Bone marrow (tissue), 2 donors: ENCODE measurements at regions not wholly inside any gene's neighbourhood (a gene's known extent, or its start where the extent isn't known, plus 50 kb on each side); places are given as distances from the start of the nearest gene placed in this dataset.

Source experiments
- DNase-seq, 2 donors: peaks; one replicate each; lab custom pipeline; 2025; lab: John Stamatoyannopoulos, UW

GRCh38 chr2:18503376-18504228 lies 56.9 kb downstream of the RDH14 start:
- no peak for DNase-seq

DNA sequence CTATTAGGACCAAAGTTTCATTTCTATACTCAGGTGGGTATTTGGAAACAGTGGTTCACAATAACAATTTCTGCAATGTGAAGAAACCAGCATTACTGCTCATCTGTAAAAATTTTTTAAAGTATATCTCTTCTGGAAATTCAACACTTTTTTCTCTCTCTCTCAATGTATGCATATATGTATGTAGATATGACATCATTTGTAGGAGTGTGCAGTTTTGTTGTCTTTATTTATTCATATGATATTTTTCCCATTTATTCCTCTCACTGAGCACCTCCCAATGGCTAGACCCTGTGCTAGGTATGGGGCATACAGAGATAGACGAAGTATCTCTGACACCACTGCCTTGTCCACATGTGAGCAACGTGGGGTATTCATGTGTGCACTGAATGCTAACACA lies 58.3 kb downstream of the RDH14 start:
- no peak for DNase-seq

DNA sequence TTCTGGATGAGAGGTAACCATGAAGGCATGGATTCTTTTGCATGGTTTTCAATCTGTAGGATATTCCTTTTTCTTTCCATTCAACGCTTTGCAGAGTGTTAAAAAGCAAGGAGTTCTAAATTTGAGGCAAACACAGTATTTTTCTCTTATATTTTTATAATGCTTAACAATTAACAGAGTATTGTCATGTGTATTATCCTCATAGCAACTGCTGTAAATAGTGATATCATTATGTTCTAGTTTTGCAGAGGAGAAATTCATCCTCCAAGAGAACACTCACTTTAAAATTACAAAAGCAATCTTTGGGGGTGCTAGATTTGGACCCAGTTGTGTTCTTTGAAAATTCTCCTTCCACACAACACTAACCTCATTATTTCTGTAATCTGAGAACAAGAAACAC lies 58.7 kb downstream of the RDH14 start:
- no peak for DNase-seq

GRCh38 chr2:18501156-18501555 lies 59.3 kb downstream of the RDH14 start:
- DNase-seq: no peak

DNA sequence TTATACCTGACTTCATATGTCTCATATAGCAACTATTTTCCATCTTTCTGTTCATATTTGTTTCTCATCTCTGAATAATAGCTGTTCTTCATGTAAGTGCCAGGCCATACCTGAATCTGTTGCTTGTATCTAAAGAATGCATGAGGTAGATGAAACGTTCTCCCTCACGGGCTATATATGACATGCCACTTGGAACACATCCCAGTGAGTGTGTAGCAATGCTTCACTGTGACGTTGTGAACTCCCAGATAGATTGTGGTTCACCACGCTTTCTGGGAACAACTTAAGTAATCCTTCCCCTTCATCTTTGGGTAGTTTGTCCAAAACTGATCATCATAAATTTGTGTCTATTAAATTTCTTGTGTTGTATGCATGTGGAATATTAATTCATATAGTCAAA lies 60.1 kb downstream of the RDH14 start:
- no peak for DNase-seq

DNA sequence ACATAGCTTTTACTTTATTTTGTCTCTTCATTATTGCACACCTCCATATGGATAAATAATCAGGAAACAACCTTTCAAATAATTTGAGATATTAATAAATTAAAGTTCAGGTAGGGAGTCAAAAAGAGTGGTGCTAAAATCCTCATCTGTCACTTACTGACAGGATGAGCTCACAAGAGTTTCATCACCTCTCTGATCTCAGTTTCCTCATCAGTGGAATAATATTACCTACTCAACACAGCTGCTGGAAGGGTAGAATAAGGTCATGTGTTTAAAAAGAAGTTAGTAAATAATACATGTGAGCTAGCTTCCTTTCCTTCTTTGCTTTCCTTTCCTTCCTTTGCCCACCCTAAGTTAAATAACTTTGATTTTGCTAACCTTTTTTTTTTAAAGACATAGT lies 61.9 kb downstream of the RDH14 start:
- DNase-seq: no peak

- DNase-seq: no peak
Observed at GRCh38 chr2:18496516-18496915, 63.9 kb downstream of the RDH14 start.

GRCh38 chr2:18495058-18495457 lies 65.4 kb downstream of the RDH14 start:
- DNase-seq: no peak

- no peak for DNase-seq
Observed at GRCh38 chr2:18492721-18493120, 67.7 kb downstream of the RDH14 start.

- no peak for DNase-seq
Observed at GRCh38 chr2:18491577-18491976, 68.9 kb downstream of the RDH14 start.

- no peak for DNase-seq
Observed at GRCh38 chr2:18490901-18491300, 69.6 kb downstream of the RDH14 start.

GRCh38 chr2:18487106-18487913 lies 73.1 kb downstream of the RDH14 start:
- DNase-seq: no peak

DNA sequence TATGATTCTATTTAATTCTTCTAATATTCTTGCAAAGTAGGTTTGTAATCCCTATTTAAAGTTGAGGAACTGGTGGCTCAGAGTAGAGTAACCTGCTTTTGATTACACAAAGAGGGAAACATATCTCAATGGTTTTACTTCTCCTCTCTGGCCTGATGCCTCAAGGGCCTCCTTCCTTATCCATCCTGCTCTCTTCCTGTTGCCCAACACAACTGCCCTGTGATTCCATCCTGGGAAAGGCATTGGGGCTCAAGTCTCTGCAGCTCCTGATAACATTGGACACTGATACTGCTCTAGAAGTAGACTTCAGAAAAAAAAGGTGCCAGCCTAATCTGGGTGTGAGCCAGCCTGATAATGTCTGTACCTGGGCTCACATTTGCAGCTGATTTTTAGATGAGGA lies 75.8 kb downstream of the RDH14 start:
- DNase-seq: no peak

- DNase-seq: no peak
Observed at GRCh38 chr2:18483896-18484295, 76.6 kb downstream of the RDH14 start.

- no peak for DNase-seq
Observed at GRCh38 chr2:18482666-18483065, 77.8 kb downstream of the RDH14 start.

DNA sequence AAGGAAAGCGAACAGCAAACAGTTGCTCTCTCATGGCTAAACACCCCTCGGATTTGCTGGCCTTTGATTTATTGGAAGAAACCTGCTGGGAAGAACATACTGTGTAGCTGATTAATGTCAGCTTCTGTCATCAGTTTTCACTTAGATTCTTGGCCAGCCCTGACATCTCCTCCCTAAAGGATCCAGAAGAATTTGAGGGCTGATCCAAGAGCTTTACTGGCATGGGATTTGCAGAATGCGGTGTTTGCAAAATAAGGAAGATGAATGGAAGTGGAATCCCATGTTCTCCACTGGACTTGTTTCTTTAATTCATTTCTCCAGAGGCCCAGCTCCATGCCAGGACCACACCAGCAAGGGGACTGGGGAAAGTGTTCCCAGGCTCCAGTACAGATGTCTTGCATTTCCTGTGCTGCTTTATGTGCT lies 80.5 kb downstream of the RDH14 start:
- no peak for DNase-seq

- DNase-seq: no peak
Observed at GRCh38 chr2:18477293-18477692, 83.2 kb downstream of the RDH14 start.

DNA sequence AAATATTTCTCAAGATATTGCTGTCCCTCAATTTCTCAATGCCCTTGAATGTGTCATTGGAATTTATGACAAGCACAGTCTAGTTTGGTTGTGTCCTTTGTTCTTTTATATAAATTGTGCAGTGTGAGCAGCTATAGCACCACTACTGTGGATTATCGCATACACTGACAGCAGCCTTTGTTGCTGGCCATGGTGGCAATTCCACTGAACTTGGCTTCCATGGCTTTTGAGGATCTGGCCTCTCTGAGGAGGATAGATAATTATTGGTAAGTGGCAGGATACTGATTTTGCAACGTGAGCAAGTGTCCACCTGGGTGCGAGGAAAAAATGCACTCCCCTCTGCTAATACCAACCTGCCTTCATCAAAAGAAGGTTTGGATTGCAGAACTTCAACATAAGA lies 84.0 kb downstream of the RDH14 start:
- no peak for DNase-seq

- no peak for DNase-seq
Observed at GRCh38 chr2:18475884-18476283, 84.6 kb downstream of the RDH14 start.

GRCh38 chr2:18474700-18475099 lies 85.8 kb downstream of the RDH14 start:
- DNase-seq: no peak

GRCh38 chr2:18473241-18474181 lies 86.9 kb downstream of the RDH14 start:
- no peak for DNase-seq

DNA sequence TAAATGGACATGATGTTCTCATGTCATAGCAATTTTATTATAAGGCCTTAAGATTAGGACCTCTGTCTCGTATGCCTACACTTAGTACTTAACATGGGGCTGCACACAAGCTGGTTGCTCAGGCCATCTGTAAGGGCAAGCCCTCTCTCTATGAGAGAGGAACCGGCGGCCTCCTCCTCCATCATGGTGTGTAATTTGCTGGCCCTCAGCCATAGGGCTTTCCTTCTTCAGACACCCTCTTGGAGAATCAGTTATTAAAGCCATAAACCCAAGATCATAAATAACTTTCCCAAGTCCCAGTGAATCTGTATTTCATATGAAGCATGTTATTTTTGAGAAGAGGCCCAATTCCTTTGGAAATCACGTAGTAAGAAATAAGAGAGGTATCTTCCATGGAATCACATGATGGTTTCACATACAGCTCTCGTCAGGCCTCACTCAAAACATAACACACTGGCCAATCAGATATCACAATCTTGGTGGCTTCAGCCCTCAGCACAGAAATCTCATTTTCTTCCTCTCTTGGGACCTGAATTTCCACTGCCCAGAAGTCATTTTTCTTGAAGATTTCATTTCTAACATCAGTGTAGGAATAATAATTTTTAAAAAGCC lies 92.6 kb downstream of the RDH14 start:
- DNase-seq: no peak
